ENCODE measurements at regions not wholly inside any gene's neighbourhood (a gene's known extent, or its start where the extent isn't known, plus 50 kb on each side); places are given as distances from the start of the nearest gene placed in this dataset.

DNA sequence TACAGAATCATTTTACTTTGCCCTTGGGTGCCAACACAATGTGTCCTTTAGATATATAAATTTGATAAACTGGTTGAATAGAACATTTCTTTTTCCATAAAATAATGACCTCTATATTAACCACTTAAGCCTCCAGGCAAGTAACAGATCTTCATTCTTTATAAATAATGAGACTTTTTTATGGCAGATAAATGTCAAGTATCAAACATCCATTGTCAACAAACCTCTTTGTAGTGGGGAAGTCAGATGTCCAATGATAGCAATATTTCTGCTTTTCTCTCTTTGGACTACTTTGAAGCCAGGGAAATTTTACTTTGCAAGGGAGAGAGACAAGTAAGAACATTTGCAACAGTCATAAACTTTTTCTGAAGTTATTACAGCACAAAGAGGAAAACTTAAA lies 841.2 kb downstream of the CDH8 start:
- TF ChIP-seq, protein P1, sequence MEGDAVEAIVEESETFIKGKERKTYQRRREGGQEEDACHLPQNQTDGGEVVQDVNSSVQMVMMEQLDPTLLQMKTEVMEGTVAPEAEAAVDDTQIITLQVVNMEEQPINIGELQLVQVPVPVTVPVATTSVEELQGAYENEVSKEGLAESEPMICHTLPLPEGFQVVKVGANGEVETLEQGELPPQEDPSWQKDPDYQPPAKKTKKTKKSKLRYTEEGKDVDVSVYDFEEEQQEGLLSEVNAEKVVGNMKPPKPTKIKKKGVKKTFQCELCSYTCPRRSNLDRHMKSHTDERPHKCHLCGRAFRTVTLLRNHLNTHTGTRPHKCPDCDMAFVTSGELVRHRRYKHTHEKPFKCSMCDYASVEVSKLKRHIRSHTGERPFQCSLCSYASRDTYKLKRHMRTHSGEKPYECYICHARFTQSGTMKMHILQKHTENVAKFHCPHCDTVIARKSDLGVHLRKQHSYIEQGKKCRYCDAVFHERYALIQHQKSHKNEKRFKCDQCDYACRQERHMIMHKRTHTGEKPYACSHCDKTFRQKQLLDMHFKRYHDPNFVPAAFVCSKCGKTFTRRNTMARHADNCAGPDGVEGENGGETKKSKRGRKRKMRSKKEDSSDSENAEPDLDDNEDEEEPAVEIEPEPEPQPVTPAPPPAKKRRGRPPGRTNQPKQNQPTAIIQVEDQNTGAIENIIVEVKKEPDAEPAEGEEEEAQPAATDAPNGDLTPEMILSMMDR (conservative IDR thresholded peaks at IDR 0.05; ENCODE audit: low read depth, low read length) = no peak
- no peak for TF ChIP-seq EZH2 (IDR thresholded peaks at IDR 0.05; ENCODE audit: low read length, unreplicated experiment)
- TF ChIP-seq EZH2phosphoT487 (IDR thresholded peaks at IDR 0.05; ENCODE audit: borderline replicate concordance, low read length) = no peak

Measured in PC-3 (cell line).